ENCODE measurements at regions not wholly inside any gene's neighbourhood (a gene's known extent, or its start where the extent isn't known, plus 50 kb on each side); places are given as distances from the start of the nearest gene placed in this dataset.

GRCh38 chr13:47679401-47679800, 321.7 kb downstream of the SUCLA2 start:
- TF ChIP-seq CTCF (conservative IDR thresholded peaks at IDR 0.05; ENCODE audit: low read length) (no peak), EZH2phosphoT487 (IDR thresholded peaks at IDR 0.05; ENCODE audit: borderline replicate concordance) (no peak)

Measured in Loucy (cell line).